ENCODE measurements at regions not wholly inside any gene's neighbourhood (a gene's known extent, or its start where the extent isn't known, plus 50 kb on each side); places are given as distances from the start of the nearest gene placed in this dataset.
A peak's percentile ranks its signal among the peaks of the same experiment; 100 is the strongest.

DNA sequence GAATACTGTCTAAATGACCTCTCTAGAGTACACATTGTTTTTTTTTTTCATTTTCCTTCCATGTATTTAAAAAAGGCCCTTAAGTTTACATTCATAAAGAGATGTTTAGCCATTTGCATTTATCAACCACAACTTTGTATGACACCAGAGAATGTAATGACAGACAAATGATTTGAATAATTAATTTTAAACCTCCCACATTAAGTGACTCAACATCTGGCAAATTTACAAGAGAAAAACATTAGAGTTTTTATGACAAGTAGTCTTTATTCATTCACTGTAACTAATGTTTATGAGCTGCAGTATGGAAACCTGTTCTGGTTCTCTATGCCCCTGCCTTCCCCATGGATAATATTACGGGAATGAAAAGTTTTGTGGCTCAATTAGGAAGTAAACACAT, 1093.8 kb upstream of the CDH9 start:
- no peak for ATAC-seq
- intact Hi-C loops (cut with DNase I), result no loop called here
- no peak for DNase-seq

DNA sequence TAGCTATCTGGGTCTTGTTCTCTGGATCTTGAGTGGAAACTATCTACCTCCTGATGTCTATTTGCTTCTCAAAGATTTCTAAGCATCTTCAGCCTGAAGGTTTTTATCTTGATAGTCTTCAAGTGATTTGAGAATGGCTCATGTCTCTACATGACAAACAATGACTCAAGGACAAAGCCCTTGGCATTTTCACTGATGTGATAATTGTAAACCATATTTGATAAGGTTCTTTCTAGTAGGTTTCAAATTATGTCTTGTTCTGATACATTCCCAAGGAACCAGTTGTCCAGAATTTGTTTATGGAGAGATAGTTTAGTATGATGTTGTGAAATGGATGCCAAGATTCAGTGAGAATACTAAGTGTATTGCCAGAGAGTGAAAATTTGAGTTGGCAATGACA, 1079.3 kb upstream of the CDH9 start:
- intact Hi-C loops (cut with DNase I), result no loop called here
- no peak for ATAC-seq
- DNase-seq, result no peak

DNA sequence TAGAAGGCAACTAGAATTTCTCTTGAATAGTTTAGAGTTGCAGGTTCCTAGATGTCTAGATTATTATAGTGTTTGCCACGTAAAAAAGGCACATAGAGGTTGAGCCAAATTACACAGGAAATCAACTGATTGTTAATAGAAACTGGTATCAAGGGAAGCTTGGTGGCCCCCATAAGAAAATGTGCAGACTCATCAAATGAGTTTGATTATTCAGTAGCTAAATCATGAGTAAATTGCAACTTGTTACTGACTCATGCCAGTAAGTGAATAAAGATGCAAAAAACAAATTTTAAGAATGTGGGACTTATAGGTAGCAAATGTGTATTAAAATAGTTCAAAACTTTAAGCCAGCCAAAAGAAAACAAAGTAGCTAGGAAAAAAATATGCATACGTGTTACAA, 1078.9 kb upstream of the CDH9 start:
- intact Hi-C loops (cut with DNase I), result no loop called here
- no peak for ATAC-seq
- DNase-seq, result no peak

DNA sequence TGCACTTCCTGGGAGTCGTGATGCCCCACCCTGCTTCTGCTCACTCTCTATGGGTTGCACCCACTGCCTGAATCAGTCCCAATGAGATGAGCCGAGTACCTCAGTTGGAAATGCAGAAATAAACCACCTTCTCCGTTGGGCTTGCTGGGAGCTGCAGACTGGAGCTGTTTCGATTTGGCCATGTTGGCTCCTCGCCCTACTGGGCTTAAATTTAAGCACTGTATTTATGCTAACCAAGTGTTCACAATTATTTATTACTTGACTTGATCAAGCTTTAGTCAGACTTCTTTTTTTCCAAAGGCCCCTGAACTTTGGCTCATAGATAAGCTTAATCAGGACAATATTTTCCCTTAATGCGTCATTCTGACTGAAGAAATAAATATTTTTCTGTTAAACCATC, 1072.4 kb upstream of the CDH9 start:
- ATAC-seq, result no peak

DNA sequence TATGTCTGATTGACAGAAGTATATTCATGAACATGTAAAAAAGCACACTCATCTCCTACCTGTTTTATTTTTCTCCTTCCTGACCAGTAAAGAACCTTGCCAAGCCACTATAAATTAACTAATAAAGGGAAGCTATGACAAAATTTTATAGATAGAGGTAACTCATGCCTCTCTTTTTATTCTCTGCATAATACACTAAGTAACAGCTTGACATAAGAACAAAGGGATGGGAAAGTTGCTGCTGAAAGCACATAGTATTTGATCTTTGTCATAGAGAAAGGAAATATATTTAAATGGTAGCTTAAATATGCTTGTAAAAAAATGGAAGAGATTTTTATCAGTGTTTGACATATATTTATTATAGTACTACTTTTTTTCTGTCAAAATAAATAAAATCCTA, 1065.7 kb upstream of the CDH9 start:
- DNase-seq (no peak), ATAC-seq (no peak)
- intact Hi-C loops (cut with DNase I), result no loop called here

More for the DNA sequence above, 1072.4 kb upstream of the CDH9 start:
- intact Hi-C loops (cut with DNase I), result no loop called here
- DNase-seq, result no peak

DNA sequence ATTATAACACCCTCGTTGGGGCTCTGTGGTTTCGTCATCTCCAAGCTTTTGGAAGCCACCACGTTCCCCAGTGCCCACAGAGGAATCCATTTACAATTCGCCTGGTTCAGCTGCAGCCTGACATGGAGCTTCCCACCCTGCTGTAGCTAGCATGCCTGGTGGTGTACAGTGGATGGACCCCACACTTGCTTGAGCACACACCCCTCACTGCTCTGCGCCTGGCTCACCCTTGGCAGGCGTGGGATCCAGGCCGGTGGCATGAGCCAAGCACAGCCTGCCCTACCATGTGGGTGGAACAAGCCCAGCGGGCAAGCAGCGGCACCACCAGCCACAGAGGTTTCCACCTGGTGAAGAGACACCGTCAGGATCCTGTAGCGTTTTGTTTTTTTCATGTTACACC, 1045.7 kb upstream of the CDH9 start:
- DNase-seq (no peak), ATAC-seq (no peak)
- intact Hi-C loops (cut with DNase I), result no loop called here

DNA sequence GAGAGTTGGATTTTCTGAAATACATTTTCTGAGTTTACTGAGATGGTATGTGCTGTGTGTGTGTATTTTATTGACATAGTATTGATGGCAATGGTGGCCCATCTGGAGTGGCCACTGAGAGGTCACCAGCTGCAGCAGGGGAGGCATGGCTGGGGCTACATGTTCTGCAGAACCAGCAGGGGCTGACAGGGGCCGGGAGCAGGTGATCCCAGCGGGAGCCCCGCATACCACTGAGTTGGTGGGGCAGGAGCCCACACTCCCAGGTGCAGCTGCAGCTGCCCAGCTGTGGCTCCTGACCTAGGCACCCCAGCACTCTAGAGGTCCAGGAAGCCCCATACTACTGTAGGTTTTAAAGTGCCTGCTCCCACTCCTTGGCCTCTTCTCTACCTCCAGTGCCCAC, 1044.2 kb upstream of the CDH9 start:
- intact Hi-C loops (cut with DNase I), result no loop called here
- no peak for DNase-seq
- no peak for ATAC-seq

DNA sequence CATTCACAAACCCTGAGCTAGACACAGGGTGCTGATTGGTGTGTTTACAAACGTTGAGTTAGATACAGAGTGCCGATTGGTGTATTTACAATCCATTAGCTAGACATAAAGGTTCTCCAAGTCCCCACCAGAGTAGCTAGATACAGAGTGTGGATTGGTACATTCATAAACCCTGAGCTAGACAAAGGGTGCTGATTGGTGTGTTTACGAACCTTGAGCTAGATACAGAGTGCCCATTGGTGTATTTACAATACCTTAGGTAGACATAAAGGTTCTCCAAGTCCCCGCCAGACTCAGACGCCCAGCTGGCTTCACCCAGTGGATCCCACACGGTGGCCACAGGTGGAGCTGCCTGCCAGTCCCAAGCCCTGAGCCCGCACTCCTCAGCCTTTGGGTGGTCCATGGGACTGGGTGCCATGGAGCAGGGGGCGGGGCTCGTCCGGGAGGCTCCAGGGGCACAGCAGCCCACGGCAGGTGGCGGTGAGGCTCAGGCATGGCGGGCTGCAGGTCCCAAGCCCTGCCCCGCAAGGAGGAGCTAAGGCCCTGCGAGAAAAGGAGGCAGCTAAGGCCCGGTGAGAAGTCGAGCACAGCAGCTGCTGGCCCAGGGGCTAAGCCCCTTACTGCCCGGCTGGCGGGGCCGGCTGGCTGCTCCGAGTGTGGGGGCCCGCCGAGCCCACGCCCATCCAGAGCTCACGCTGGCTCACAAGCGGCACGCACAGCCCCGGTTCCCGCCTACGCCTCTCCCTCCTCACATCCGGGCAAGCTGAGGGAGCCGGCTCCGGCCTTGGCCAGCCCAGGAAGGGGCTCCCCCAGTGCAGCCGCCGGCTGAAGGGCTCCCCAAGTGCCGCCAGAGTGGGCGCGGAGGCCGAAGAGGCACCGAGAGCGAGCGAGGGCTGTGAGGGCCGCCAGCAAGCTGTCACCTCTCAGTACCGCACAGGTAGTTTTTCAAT, 1039.2 kb upstream of the CDH9 start:
- intact Hi-C loops (cut with DNase I), result no loop called here
- no peak for ATAC-seq

DNA sequence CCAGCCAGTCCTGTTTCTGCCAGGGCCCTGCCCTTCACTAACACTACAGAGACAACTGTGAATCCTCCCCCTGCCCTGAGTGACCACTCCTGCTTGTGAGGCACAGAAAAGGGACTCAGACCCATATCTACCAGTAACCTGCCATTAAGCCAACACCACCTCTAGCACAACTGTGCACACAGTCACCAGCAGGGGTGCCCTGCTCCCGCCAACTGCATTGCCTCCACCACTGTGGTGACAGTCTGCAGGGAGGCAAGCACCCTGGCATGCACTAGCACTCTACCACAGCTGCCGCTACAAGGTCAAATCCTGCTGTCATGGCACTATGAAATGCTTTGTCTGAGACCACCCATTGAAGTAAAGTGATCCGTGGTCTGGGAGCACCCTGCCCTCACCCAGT, 1028.5 kb upstream of the CDH9 start:
- DNase-seq, result no peak
- no peak for ATAC-seq
- intact Hi-C loops (cut with DNase I), result no loop called here

More for the DNA sequence above, 1039.2 kb upstream of the CDH9 start:
- no peak for DNase-seq

DNA sequence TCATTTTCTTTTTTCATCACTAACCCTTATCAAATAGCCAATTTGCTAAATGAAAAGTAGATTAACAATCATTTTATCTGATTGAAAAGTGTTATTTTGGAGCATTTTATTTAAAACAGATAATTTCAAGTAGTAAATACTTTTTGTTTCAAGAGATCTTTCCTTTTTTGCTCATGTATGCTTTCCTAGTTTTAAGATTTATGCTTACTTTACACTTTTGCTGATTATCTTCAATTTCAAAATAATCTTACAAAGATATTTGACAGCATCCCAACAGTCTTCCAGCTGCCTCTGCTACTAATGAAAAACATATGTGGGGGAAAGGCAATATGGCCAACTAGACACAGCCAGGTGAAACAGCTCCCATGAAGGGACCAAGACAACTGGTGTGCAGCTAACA, 1027.3 kb upstream of the CDH9 start:
- ATAC-seq (no peak), DNase-seq (no peak)
- intact Hi-C loops (cut with DNase I), result no loop called here

DNA sequence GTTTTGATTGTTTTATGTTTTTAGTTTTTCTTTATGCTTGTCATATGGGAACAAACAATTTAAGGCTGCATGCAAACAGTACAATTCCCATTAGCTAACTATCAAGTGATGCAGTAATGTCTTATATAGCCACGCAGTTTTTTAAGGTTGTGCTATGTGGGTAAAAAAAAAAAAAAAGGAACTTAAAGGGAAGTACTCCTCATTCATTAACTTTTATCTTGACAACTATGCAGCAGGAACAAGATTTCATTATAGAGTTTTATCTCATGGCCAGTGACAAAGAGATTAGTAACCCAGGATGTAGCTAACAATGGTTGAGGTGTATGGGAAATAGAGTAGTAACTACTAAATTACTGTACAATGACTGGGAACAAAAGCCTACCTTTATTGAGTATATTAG, 1008.2 kb upstream of the CDH9 start:
- ATAC-seq (no peak), DNase-seq (no peak)
- intact Hi-C loops (cut with DNase I), result no loop called here

DNA sequence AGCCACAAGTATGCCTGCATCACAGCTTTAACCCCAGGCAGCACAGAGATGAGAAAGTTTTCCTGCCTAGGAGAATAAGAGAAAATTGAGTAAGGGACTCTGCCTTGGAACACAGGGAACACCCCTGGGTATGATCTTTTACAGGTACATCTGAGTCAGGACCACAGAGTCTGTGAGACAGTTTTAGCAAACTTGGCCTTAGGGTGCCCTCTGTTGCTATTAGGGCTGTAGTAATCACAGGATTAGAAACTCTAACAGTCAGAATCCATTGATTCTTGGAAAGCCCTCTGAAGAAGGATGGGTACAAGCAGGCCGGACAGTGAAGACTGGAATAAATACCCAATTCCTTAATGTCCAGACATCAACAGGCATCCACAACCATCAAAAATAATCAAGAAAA, 989.5 kb upstream of the CDH9 start:
- ATAC-seq, result no peak
- DNase-seq, result no peak
- intact Hi-C loops (cut with DNase I), result no loop called here

DNA sequence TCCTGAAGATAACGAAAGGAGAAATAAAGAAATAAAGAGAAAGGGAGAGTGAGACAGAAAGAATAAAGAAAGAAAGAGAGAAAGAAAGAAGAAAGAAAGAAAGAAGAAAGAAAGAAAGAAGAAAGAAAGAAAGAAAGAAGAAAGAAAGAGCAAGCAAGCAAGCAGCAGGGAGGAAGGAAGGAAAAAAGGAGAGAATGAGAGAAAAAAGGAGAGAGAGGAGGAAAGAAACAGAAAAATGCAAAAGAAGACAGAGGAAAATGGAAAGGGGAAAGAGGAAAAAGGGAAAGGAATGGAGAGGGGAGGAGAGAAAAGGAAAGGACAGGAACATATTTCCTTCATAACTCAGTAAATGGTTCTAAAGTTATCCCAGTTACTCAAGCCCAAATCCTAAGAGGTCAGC, 978.8 kb upstream of the CDH9 start:
- intact Hi-C loops (cut with DNase I), result no loop called here
- no peak for ATAC-seq
- no peak for DNase-seq

DNA sequence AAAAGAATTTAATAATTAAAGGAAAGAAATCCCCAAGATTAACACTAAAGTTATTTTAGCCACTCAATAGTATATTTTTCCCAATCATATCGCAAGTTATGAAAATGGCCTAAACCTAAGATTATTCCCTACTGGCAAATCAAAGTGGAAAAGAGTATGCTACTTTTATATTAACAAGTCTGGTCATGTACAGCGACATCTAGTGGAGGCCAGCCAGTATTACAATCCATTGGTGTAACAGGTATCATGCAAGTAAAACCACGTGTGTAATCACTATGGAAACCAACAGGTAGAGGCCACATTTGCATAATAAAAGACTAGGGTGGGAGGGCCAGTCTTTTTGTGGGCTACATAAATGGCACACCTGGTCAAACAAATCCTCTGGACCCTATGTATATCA, 976.4 kb upstream of the CDH9 start:
- no peak for ATAC-seq
- intact Hi-C loops (cut with DNase I), result no loop called here
- no peak for DNase-seq

DNA sequence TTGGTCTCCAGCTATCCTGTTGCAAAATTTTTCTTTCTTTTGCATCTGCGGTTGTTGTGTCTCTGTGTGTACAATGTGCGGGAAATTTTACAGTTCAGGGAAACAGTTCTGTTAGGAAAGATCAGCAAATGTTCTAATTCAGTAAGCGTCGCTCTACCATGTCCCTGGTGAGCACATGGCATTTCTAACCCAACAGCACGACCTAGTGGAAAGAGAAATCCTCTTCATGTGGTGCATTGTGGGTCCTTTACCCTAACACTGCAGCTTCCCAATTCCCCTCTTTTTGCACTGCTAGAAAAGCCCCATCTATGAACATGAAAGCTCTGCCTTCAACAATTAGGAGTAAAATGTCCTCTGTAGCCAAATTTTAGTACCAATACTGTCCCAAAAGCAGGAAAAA, 974.2 kb upstream of the CDH9 start:
- DNase-seq, result no peak
- intact Hi-C loops (cut with DNase I), result no loop called here
- no peak for ATAC-seq

DNA sequence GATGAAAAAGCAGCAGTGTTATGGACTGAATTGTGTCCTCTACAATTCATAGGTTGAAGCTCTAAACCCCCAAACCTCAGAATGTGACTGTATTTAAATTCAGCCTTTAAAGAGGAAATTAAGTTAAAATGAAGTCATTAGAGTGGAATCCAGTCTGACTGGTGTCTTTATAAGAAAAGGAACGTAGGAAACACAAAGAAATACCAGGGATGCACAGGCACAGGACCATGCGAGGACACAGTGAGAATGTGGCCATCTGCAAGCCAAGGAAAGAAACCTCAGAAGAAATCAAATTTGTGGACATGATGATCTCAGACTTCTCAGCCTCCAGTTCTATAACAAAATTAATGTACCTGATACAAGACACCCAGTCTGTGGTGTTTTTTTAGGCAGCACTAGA, 971.2 kb upstream of the CDH9 start:
- intact Hi-C loops (cut with DNase I), result no loop called here
- no peak for DNase-seq
- ATAC-seq, result no peak

DNA sequence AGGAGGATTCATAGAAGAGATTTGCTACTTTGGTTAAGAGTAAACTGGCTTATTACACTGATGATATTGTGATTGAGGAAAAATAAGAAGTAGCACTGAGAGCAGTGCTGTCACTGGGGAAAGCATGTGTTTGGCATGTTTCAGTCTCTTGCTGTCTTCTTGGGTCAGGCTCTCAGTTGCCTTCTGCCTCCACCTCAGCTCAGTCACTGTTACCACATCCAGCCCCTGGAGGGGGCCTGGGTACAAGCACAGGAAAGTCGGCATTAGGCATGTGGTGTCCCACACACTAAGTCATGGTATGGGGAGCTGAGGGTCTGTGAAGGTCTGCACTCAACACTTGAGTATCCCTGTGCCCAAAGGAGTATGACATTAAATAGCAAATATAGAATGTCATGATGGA, 958.3 kb upstream of the CDH9 start:
- DNase-seq (no peak), ATAC-seq (no peak)
- intact Hi-C loops (cut with DNase I), result no loop called here

DNA sequence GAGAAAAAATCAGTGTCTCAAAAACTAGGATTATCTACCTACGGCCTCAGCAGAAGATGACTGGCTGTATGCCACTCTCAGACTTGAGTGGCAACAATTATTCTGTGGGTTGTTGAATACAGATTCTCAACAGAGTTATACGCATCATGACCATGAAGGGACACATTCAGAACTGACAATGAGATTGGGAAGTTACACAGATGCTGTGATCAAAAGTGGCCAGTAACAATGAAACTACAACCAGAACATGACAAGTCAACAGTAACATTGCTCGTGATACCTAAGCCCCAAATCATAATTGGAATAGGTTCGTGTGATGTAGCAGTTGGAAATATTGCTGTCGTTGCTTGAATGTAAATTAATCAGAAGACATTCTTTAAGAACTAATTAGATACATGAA, 957.5 kb upstream of the CDH9 start:
- DNase-seq, result no peak
- intact Hi-C loops (cut with DNase I), result no loop called here
- ATAC-seq, result no peak

DNA sequence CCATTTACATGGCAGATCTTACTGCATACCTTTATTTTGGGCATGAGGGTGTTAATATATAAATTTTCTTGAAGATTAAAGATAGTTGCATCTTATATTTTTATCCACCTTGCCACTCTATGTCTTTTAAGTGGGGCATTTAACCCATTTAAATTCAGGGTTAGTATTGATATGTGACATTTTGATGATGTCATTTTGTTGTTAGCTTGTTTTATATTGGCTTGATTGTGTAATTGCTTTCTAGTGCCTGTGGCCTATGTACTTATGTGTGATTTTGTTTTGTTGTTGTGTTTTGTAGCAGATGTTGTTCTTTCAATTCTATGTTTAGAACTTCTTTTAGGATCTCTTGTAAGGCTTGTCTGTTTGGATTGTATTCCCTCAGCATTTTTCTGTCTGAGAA, 939.9 kb upstream of the CDH9 start:
- ATAC-seq, result no peak
- intact Hi-C loops (cut with DNase I), result no loop called here
- no peak for DNase-seq

DNA sequence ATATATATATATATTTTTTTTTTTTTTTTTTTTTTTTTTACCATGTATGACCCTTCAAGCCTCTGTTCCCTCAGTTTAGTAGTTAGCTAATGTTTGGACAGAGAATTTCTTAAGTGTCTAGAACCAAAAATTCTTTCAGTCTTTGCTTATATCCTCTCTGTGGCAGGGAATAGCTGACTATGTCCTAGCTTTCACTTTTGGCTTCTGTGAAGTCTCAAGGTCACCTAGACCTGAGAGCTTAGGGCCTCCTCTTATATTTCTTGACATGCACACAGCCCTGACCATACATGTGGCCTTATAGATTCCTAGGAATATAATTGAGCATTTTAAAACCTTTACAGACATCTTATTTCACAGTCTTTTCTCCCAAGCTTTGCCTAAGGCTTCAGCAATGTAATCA, 930.8 kb upstream of the CDH9 start:
- ATAC-seq (no peak), DNase-seq (no peak)
- intact Hi-C loops (cut with DNase I), result no loop called here

DNA sequence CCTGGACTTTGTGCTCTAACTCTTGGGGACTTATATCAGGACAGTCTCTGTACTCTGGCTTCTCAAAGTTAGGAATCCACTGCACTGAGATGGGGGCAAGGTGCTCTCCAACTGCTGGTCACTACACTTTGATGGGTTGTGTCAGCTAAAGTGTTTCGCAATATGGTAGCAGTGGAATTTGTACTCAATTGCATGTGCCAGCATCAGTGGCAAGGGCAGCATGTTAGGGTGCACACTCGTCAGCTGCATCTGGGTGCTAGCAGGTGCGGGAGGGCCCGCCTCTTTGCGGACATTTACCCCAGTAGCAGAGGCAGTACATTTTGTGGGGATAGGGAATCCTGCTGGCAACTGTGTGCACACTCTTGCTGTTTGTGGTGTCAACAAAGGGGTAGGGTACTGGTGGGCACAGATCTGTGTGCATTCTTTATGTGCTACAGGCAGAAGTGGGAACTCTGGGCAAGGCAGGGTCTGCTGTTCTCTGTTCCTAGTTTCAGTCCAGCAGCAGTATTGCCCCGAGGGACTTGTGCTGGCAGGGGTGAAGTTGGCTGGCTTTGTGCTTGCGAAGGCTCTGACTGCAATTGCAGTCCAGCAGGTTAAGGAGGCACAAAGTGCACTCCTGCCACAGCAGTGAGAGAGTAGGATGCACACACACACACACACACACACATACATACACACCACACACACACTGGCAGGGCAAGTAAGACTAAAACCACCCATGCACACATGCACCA, 924.8 kb upstream of the CDH9 start:
- DNase-seq, result no peak
- intact Hi-C loops (cut with DNase I), result no loop called here
- peak in 1 of 2 donors; percentile 19 for ATAC-seq

Measured in left cardiac atrium (tissue), 4 donors.